HCT116 (cell line): ENCODE measurements at regions not wholly inside any gene's neighbourhood (a gene's known extent, or its start where the extent isn't known, plus 50 kb on each side); places are given as distances from the start of the nearest gene placed in this dataset.

Experiments
- EZH2 ChIP-seq: fragments of 200-600 bp; sonication (generic); IDR thresholded peaks from 2 replicates; pipeline ENCODE4 v1.6.1; 2017; ENCODE audit warnings: antibody characterized with exemption, mixed run types
- POLR2A ChIP-seq: IDR thresholded peaks from 2 replicates; pipeline ENCODE4 v1.7.0; 2011; ENCODE audit warnings: borderline replicate concordance; ENCODE audit not compliant: insufficient read depth, insufficient read length; ENCODE audit errors: extremely low read depth
- POLR2AphosphoS5 ChIP-seq: IDR thresholded peaks from 2 replicates; pipeline ENCODE4 v1.6.1; 2011; ENCODE audit warnings: mild to moderate bottlenecking, low read depth, low read length, moderate library complexity
- RAD21 ChIP-seq: IDR thresholded peaks from 2 replicates; pipeline ENCODE4 v1.6.1; 2012; ENCODE audit warnings: low read depth, mild to moderate bottlenecking
- REST ChIP-seq: IDR thresholded peaks from 2 replicates; pipeline ENCODE4 v1.6.1; 2012; ENCODE audit warnings: low read depth
- SRF ChIP-seq: IDR thresholded peaks from 2 replicates; pipeline ENCODE4 v1.6.1; 2012; ENCODE audit warnings: low read depth
- TCF7L2 ChIP-seq: IDR thresholded peaks from 2 replicates; pipeline ENCODE4 v1.7.0; 2011; ENCODE audit warnings: borderline replicate concordance, inconsistent platforms; ENCODE audit not compliant: insufficient read depth, insufficient read length; ENCODE audit errors: extremely low read depth
- YY1 ChIP-seq: IDR thresholded peaks from 2 replicates; pipeline ENCODE4 v1.6.1; 2011; ENCODE audit warnings: low read length, low read depth, moderate library complexity, mild to moderate bottlenecking; ENCODE audit not compliant: insufficient replicate concordance; ENCODE audit errors: extremely low read depth
- ZFX ChIP-seq: fragments of 450-650 bp; IDR thresholded peaks from 2 replicates; pipeline ENCODE4 v1.6.1; 2017
- ZNF274 ChIP-seq: fragments of 200-500 bp; sonication (Bioruptor generic); IDR thresholded peaks from 2 replicates; pipeline ENCODE4 v1.6.1; 2014; ENCODE audit warnings: mild to moderate bottlenecking, low read depth, low read length, inconsistent platforms
- TF ChIP-seq, protein P1 (sequence below), 3 experiments: fragments of 200-600 bp in 1 of 3; sonication (generic) in 1 of 3; IDR thresholded peaks in 2 of 3; conservative IDR thresholded peaks in 1 of 3; 2 replicates each; pipeline ENCODE4 v1.5.1; 2012 to 2017; ENCODE audit warnings: low read depth in 2 of 3, low read length in 2 of 3, antibody characterized with exemption in 1 of 3, borderline replicate concordance in 1 of 3, control low read depth in 1 of 3, mild to moderate bottlenecking in 1 of 3, mixed read lengths in 1 of 3, mixed run types in 1 of 3, moderate library complexity in 1 of 3; ENCODE audit not compliant: insufficient read depth in 1 of 3
- TF ChIP-seq, protein P2 (sequence below): IDR thresholded peaks from 2 replicates; pipeline ENCODE4 v1.6.1; 2012
- TF ChIP-seq, protein P3 (sequence below): IDR thresholded peaks from 2 replicates; pipeline ENCODE4 v1.6.1; 2011; ENCODE audit warnings: mild to moderate bottlenecking, low read length, moderate library complexity; ENCODE audit not compliant: insufficient replicate concordance; ENCODE audit errors: extremely low read depth

DNA sequence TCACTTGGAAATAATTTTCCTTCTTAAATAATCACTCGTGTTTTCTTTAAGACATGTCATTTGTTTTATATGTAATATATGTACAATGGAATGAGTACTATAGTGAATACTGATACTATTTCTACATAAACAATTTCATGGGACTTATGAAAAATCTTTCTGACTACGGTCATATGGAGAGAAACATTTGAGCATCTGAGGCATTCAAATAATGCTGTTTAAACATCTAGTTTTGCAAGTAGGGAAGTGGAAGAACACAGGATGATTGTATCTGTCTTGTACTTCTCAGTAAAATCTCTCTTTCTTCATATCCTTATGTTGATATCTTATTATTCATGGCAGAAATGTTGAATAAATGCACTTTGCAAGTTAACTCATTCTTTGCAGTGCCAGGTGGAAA is 599.5 kb upstream of the KCNMB2 start:
- TF ChIP-seq EZH2 (no peak), RAD21 (no peak), POLR2A (no peak), YY1 (no peak), SRF (no peak), TCF7L2 (no peak), ZFX (no peak), ZNF274 (no peak), REST (no peak), POLR2AphosphoS5 (no peak)
- TF ChIP-seq, protein P1, sequence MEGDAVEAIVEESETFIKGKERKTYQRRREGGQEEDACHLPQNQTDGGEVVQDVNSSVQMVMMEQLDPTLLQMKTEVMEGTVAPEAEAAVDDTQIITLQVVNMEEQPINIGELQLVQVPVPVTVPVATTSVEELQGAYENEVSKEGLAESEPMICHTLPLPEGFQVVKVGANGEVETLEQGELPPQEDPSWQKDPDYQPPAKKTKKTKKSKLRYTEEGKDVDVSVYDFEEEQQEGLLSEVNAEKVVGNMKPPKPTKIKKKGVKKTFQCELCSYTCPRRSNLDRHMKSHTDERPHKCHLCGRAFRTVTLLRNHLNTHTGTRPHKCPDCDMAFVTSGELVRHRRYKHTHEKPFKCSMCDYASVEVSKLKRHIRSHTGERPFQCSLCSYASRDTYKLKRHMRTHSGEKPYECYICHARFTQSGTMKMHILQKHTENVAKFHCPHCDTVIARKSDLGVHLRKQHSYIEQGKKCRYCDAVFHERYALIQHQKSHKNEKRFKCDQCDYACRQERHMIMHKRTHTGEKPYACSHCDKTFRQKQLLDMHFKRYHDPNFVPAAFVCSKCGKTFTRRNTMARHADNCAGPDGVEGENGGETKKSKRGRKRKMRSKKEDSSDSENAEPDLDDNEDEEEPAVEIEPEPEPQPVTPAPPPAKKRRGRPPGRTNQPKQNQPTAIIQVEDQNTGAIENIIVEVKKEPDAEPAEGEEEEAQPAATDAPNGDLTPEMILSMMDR (IDR thresholded peaks at IDR 0.05 in 2 of 3, conservative IDR thresholded peaks at IDR 0.05 in 1 of 3; ENCODE audit: borderline replicate concordance in 1 of 3, insufficient read depth in 1 of 3, low read depth in 2 of 3, low read length in 2 of 3) = no peak
- TF ChIP-seq, protein P2, sequence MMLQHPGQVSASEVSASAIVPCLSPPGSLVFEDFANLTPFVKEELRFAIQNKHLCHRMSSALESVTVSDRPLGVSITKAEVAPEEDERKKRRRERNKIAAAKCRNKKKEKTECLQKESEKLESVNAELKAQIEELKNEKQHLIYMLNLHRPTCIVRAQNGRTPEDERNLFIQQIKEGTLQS = no peak
- TF ChIP-seq, protein P3, sequence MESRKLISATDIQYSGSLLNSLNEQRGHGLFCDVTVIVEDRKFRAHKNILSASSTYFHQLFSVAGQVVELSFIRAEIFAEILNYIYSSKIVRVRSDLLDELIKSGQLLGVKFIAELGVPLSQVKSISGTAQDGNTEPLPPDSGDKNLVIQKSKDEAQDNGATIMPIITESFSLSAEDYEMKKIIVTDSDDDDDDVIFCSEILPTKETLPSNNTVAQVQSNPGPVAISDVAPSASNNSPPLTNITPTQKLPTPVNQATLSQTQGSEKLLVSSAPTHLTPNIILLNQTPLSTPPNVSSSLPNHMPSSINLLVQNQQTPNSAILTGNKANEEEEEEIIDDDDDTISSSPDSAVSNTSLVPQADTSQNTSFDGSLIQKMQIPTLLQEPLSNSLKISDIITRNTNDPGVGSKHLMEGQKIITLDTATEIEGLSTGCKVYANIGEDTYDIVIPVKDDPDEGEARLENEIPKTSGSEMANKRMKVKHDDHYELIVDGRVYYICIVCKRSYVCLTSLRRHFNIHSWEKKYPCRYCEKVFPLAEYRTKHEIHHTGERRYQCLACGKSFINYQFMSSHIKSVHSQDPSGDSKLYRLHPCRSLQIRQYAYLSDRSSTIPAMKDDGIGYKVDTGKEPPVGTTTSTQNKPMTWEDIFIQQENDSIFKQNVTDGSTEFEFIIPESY = no peak
